Bone marrow (tissue), 2 donors: ENCODE measurements at regions not wholly inside any gene's neighbourhood (a gene's known extent, or its start where the extent isn't known, plus 50 kb on each side); places are given as distances from the start of the nearest gene placed in this dataset.

ENCODE experiments used
- DNase-seq, 2 donors: peaks; one replicate each; lab custom pipeline; 2025; lab: John Stamatoyannopoulos, UW

DNA sequence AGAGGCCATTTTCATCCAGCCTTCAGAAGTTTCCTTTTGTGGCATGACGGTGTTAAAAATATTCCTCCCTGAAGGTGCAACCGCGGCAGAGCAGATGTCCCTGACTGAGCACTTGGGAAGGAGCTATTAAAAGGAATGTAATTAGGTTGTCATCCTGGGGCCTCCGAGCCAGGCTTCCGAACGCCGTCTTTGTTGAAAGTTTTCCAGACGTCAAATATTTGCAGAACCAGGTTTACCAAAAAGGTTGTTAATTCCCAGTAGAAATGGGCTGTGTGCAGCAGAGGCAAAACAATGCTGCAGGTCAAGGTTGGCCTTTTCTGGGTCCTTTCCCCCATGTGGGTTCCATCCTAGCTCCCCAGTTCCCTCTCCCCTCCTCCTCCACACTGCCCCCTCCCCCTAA, 88.8 kb upstream of the CALM2 start:
- DNase-seq, result no peak

DNA sequence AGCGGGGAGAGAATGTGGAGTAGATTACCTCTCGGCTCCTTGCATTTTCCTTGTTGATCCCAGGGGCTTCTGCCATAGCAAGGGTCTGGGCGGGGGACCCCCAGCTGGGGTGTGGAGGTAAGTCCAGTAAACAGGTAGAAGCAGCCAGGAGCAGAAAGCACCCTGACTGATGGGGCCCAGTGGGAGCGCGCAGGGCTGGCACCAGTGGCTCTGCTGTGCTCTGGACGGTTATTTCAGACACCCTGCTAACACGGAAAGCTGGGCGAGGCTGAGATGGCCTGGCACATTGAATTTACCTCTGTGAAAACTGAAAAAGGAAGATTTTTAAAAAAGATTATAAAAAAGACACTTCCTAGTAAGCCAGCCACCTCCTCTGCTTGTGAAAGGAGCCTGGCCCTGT, 88.4 kb upstream of the CALM2 start:
- DNase-seq, result no peak

DNA sequence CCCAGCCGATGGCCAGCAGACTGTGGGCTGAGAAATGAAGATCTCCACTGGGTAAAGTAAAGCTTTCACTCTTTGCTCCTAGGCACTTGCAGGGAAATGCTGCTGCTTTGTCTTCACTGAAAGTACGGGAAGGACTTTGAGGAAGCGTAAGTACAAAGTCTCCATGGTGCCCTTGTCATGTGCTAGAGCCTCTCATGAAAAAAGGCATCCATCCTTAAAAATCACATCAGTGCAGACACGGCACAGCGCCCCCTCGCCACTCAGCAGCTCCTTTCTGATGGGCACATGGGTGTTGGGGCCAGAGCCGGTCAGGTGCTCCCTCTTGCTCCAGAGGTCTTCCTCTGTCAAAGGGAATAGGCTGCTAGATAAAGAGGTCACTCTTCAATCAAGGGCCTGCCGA, 87.8 kb upstream of the CALM2 start:
- no peak for DNase-seq

DNA sequence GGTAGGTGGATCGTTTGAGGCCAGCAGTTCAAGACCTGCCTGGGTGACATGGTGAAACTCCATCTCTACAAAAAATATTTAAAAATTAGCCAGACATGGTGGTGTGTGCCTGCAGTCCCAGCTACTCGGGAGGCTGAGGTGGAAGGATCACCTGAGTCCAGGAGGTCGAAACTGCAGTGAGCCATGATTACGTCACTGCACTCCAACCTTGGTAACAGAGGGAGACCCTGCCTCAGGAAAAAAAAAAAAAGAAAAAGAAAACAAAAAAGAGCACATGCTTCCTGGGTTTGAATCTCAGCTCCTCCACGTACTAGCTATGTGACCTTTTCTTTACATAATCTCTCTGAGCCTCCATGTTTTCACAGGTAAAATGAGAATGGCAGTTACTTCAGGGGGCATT, 86.3 kb upstream of the CALM2 start:
- no peak for DNase-seq

DNA sequence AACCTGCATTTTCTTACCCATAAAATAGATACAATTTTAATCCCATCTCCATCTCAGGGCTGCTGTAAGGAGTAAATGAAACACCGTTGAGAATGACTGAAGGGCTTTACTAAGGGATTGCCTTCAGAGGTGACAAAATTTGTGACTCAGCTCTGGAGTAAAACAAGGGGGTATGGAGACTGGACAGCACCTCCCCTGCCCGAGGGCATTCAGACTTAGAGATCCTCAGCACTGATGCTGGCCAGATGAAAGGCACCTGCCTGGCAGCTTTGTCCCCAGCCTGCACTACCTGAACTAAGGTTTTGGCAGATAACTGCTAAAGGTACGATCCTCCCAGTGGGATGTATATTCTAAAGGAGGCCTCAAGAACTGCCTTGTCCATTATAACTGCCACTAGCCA, 84.7 kb upstream of the CALM2 start:
- DNase-seq, result no peak

DNA sequence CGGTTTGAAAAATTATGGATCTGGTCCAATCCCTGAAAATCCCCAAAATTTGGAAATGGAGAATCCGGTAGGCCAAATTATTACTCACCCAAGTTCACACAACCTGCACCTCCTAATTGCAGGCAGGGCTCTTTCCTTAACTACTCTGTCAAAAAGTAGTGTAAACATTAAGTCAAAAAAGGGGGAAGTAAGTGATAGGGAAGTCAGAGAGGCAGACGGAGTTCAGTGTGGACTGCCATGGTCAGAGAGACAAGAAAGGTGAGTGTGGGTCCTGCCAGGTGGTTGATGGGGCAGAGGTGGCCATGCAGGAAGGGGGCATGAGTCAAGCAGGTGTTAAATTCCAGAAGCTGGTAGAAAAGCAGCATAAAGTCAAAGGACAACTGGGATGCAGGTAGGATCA, 83.5 kb upstream of the CALM2 start:
- peak in 1 of 2 donors; percentile 26 for DNase-seq

DNA sequence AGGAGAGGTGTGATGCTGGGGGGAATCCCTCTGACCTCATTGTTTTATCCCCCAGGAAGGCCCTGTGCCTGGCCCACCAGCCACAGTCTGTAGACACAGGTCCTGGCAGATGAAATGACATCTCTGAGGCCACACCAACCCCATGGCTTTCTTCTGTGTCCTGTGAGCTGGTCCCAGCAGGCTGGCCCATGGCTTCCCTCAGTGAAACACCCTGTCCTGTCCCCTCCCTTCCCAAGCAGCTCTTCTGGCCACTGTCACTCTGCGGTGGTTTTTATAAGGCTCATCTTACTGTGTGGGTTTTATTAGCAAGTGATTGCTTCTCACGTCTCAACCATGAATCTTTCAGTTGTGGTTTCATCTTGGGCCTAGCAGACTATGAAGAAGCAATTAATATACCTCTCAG, 81.6 kb upstream of the CALM2 start:
- DNase-seq, result no peak

DNA sequence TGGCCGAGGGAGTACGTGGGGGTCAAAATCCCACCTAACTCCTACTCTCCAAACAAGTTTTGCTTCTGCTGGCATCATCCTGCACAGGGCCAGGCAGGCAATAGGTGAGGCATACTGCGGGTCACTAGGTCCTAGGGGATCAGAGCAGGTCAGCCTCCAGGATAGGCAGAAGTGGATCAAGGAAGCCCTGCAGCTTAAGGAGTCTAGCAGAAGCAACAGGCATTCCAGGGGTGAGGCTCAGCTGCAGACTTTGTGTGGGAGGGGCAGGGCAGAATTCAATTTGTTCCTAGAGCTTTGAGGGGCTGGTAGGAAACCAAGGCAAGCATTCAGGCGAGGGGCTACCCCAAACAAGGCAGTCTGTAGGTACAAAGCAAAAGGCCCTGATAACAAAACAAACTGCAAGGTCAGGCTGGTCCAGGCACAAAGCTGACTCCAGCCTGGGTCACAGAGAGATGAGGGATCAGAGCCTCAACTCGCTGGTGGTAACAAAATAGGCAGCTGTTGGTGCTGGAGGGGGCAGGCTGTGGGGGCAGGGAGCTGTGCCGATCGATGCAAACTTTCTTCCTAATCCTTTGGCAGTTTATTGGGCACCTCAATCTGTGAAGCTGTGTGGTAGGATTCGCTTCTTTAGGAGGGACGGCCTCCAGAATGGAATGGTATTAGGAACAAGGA, 80.2 kb upstream of the CALM2 start:
- no peak for DNase-seq

DNA sequence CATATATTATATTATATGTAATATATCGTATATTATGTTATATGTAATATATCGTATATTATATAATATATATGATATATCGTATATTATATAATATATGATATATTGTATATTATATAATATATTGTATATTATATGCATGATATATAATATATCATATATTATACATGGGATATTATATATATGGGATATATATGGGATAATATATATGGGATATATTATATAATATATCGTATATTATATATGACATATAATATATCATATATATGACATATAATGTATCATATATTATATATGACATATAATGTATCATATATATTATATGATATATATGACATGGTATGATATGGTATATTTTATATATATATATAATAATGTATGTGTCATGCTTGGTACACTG, 79.5 kb upstream of the CALM2 start:
- DNase-seq, result no peak

DNA sequence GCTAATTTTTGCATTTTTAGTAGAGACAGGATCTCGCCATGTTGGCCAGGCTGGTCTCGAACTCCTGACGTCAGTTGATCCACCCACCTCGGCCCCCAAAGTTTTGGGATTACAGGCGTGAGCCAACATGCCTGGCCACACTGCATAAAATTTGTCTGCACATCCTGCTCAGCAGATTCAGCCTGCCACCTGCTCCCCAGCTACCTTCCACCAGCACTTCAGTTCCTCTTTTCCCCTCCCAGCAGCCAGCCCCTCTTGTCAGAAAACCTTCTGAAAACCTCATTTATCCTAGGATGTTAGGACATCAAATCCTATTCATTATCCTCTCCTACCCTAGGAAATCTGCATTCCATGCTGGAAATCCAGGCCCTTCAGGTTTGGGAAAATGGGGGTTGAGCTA, 78.2 kb upstream of the CALM2 start:
- DNase-seq, result peak in 1 of 2 donors; percentile 59

DNA sequence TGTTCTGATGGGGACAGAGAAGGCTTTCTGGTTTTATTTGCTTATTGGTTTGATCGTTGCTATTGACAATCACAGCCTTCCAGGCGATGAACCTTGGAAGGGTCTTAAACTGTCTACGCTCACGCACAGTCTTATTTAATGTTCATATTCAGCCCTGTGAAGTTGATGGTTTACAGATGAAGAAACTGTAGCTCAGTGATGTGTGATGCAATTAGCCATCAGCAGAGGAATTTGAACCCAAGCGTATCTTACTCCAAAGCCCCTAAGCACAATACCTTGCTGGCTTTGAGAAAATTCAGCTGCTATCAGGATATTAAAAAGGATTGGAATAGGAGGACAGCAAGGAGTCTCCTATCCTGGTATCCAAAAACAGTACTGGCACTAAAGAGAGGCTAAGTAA, 77.1 kb upstream of the CALM2 start:
- no peak for DNase-seq

DNA sequence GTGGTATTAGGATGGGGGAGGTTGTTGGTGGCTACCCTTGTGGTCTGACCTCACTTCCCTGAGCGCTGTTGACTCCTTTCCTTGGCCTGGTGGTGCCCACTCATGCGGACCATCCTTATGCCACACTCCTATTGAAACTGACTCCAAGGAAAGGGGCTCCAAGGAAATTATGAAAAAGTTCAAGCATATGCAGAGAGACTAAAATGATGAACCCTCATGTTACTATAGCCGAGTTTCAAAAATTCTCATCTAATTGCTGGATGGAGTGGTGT, 75.0 kb upstream of the CALM2 start:
- no peak for DNase-seq

DNA sequence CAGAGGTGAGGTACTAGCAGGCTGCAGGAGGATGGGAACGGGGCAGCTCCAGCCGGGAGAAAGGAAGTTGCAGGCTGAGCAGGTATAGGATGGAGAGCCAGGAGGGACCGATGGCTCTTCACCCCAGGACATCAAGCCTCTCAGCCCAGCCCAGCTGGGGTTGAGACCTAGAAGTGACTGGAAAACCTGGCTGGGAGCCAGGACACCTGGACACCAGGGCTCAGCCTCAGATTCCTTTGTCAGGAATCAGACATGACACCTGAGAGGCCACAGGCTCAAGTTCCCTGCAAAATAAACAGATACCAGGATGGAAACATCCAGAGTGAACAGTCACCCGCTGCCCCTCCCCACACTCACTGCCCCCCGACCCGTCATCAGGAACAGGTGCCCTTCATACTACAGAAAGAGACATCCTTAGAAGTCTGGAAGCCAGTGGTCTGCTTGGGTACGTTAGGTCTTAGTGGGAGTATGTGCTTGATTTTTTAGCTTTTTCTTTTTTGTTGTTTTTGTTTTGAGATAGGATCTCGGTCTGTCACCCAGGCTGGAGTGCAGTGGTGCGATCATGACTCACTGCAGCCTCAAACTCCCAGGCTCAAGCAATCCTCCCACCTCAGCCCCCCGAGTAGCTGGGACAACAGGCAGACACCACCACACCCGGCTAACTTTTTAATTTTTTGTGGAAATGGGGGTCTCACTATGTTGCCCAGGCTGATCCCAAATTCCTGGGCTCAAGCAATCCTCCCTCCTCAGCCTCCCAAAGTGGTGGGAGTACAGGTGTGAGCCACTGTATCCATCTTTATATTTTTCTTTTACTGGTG, 74.5 kb upstream of the CALM2 start:
- no peak for DNase-seq

DNA sequence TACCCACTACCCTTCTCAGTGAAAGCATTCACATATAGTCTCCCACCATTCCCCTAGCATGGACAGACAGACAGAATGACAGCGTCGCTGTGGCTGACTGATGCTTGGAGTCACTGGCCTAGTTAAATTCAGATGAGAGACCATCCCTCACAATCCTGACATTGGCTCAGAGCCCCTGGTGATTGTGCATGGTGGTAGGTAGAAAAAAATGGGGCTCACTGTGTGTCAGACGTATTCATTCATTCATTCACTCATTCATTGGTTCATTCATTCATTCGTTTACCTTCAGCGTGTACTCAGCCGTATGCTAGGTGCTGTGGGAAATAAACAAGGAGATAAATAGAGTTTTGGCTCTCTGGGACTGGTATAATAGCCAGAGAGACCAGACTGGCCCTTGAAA, 73.6 kb upstream of the CALM2 start:
- no peak for DNase-seq

DNA sequence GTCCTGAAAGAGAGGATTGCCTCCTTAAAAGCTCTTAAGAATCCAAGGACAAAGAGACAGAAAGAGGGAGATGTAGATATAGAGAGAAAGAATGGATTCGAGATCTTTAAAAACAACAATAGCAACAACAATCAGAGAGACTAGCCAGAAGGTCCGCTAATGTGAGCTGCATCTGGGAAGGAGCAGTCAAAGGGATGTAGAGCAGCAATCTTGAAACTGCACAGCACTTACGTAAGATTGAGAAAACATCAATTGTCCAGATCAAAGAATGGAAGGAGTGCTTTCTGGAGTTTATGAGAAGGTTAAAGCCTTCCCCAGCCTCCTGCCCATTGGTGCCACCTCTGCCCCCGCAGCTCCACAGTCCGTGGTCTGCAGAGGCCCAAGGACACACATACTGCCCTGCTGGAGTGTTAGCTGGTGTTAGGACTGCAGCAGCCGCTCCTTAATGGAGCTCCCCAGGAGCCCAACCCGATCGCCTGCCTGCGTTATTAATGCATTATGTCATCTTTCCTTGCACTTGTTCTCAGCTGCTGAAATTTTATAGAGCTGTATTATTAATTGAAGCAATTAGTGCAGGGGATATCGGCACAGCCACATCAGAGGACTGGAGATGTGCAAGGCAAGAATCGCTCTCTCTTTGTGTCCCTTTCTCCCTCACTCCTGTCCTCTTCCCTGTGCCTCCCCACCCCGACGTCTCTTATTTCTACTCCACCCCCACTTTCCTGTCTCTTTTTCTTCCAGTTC, 73.0 kb upstream of the CALM2 start:
- DNase-seq, result no peak

DNA sequence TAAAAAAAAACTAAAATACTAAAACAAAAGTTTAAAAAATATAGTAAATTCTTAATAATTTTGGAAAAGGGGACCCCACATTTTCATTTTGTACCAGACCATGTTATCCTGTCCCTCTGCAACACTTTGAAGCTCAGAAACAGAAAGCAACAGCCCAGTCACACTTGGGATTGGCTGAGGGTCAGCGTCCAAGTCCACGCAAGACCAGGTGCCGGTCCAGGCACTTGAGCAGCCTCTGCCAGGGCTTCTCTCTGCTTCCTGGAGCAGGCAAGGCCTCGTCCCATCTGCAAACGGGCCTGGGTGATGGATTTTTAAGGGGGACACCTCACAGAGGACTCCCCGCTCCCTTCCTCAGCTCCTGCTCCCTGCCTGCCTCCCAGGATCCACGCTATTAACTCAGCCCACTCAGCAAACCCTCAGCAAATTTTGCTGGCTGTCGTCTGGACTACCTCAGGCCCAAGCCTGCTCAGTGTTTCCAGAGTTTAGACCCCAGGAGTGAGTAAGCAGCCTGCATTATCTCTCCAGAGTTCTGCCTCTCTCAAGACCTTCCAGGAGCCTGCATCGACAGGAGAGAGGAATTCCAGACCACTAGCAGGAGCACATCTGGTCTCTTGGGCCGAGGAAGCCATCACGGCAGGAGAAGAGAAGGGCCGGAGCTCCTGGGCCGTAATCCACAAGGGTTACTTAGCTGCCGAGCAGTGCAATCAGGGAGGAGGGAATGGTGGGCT, 67.4 kb upstream of the CALM2 start:
- no peak for DNase-seq

DNA sequence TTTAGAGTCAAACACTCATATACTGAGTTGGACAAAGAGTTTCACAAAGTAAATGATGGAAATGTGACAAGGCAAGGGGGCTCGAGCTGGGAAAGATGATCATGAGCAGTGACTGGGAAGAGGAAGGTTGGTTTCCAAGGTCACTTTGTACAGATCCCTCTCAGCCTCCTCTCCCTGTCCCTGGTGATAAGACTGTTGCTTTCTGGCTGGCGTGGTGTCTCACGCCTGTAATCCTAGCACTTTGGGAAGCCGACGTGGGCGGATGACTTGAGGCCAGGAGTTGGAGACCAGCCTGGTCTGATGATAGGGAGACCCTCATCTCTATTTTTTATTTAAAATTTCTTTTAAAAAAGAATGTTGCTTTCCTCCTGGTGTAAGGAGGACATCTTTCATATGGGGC, 65.4 kb upstream of the CALM2 start:
- DNase-seq, result no peak

DNA sequence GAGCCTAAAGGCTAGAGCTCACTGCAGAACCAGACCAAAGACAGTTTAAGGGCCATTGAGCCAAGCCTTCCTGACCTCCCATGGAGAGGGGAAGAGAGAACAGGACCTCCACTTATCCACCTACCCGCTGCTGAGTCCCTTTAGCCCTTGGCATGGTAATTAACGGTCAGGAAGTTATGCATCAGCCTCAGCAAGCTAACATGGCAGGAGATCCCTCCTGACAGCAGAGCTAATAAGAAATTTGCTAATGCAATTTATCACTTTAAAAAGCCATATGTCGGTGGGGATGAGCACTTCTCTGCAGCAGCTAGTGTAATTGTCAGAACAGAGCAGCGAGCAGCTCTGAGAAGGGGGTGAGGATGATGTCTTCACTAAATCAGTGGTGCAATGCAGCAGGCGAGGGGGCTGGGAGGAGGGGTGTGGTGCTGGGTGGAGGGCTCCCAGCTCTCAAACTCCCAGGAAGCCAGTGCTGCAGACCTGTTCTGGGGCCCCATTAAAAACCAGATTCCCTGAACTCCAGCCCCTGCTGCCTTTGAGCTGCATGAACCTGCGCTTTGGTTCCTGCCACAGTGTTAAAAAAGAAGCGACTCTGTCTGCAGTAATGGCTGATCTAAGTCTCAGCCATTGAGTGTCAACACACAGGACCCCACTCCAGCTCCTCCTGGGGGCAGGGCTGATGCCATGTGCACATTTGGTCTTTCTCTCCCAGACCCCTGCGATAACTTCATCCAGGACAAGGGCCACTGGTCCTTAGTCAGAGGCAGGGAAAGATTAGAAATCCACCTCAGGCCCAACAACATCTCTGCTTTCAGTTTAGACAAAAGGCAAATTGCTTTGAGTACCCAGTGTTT, 63.0 kb upstream of the CALM2 start:
- DNase-seq, result no peak

DNA sequence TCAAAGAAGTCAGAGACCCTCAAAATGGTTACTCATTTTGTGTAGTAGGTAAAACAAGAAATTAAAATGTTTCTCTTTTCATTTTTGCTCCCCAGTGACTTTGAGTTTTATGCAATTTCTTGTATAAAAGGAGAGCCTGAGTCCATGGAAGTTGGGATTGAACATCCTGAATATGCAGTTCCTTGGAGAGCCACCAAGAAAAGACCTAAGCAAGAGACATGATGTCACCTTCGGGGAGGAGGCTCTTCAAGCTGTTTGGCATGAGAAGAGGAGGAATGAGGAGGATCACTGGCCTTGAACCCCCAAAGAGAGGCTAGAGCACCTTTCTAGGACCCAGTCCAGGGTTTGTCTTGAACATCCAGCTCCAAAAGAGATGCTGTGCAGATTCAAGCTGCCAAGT, 62.3 kb upstream of the CALM2 start:
- no peak for DNase-seq

DNA sequence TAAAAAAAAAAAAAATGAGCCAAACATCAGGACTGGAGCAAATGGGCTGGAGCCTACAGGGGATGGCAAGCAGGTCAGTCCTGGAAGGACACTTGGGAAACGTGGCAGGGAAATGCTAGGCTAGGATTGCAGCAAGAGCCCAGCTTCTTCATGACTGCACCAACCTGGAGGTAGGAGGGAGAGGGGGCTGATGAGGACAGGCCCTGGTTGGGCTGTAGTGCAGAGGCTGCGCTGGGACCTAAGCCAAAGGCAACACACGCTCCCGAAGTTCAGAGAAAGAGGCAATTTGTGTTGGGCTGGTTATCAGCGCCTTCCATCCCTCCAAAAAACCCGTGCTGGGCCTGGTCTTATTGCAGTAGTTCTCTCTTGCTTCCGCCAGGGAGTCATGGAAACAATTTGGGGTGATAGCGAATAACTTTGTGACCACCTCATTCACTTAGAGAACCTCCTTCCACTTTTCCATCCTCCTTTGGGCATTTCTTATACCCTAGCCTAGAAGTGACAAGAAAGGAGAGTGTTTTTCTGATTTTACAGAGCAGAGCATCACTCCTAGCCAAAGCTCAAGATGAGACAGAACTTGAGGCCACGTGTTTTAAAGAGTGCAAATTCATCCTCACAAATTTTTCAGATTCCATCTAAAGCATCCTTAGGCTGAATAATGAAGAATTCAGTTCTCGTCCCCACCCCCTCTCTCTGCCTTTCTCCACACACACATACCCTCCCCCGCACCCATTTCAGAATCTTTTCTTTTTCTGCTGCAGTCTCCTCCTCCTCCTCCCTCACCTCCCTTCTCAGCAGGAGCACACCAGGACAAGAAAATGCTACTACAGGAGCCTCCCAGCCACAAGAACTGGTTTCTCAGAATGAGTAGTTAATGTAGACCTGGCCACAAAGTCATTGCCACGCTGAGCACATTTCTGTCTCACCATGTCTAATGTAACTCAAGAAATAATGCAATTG, 61.3 kb upstream of the CALM2 start:
- DNase-seq, result no peak
